ENCODE measurements at regions not wholly inside any gene's neighbourhood (a gene's known extent, or its start where the extent isn't known, plus 50 kb on each side); places are given as distances from the start of the nearest gene placed in this dataset.
"Not testable (repeated sequence)": the region's sequence is repeated elsewhere in the genome, so short reads cannot be mapped to it uniquely, and the experiment has no call there.

DNA sequence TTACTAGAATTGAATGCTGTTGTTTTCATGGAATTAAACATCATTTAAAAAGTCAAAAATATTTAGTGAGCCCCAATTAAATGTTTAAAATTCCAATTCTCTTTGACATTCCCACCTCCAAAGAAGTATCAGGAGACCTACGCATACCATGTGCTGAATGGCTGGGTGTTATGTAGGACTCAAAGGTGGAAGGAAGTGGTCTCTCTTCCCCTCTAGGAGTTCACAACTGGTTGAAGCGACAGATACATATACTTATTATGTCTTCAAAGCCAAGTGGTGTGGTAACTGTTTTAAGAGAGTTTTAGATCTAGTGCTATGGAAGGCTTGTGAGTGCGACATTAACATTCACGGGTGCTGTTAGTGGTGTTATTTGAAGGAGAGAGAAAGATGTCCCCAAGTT lies 464.0 kb downstream of the ATP23 start:
- no peak for FAIRE-seq

DNA sequence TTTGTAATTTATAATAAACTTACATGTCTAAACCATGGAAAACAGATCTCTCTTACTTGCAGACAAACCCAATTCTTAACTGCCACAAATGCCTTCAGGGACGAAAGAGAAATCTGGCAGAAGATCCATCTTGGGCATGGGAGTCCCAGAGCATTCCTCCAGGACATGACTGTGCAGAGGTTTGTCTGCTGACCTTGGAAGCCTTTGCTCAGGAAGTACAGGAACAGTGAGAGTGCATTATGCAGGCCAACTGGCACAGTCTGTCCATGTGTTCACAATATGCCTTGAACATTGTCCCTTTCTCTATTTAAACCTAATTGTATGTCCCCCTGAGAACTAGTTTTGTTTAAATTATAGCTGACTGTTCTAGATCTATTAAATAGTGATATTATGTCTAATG lies 467.1 kb downstream of the ATP23 start:
- DNase-seq (ENCODE audit: insufficient read length, low spot score) (no peak), FAIRE-seq (no peak)

More for the DNA sequence above, 464.0 kb downstream of the ATP23 start:
- DNase-seq (ENCODE audit: insufficient read length, low spot score) = no peak

DNA sequence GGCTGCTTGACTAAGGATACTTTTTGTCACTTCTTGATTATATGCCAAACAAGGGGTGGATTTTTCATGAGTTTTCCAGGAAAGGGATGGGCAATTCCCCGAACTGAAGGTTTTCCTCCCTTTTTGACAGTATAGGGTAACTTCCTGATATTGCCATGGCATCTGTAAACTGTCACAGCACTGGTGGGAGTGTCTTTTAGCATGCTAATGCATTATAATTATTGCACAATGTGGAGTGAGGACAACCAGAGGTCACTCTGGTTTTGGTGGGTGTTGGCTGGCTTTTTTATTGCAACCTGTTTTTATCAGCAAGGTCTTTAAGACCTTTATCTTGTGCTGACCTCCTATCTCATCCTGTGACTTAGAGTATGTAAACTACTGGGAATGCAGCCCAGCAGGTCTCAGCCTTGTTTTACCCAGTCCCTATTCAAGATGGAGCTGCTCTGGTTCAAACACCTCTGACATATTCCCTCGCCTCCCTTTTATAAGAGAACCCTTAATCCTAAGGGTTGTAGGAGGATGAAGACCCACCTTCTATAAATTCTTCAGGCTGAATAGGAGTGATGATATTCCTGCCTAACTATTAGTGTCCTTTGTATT lies 471.2 kb downstream of the ATP23 start:
- DNase-seq (ENCODE audit: insufficient read length, low spot score) = no peak
- no peak for FAIRE-seq

DNA sequence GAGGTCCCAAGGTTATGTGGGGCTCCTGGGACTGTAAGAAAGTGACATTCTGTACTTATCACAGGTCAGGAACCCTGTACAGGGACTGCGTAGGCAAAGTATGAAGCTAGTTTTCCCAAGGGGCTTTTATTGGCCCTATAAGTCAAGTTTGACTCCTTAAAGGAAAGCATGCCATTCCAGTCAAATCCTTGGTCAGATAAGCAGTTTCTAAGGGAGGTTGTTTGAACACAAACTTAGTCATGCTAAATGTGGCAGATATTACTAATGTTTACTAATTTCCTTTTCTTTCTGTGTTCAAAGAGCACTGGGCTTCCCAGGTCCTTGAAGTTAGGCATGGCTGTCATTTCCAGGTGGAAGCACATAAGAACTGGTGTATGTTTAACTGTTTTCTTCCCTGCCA lies 472.4 kb downstream of the ATP23 start:
- FAIRE-seq (no peak), DNase-seq (ENCODE audit: insufficient read length, low spot score) (no peak)

DNA sequence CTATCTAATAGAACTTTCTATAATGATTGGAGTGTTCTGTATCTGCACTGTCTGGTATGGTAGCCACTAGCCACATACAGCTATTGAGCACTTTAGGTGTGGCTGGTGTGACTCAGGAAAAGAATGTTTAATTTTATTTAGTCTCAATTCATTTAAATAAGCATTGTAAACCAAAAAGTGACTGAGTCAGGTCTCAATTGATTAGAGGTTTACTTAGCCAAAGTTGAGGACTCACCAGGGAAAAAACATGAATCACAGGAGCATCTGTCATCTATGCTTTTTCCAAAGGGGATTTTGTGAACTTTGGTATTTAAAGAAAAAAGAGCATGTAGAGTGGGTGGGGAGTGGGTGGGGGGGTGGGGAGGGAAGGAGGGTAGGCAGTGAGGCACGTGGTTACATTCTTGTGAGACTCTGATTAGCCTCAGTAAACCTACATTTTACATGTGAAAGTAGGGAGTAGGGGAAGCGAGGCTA lies 473.1 kb downstream of the ATP23 start:
- DNase-seq (ENCODE audit: insufficient read length, low spot score) (no peak), FAIRE-seq (no peak)

DNA sequence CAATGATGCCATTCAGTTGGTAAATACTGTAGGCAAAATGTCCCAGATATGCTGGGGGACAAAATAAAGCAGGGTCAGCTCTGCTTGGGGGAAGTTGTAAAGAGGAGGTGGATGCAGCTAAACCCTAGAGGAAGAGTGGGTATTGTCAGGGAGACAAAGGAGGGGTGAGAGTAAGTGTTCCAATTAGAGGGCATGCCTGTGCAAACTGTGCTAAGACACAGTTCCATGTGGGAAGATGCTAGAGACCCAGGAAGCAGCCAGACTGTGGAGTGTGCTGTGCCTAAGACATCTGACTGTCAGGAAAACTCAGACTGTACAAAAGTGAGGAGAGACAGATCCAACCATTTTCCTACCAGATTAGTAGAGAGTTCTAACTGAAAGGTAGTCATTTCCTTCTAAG lies 474.3 kb downstream of the ATP23 start:
- DNase-seq (ENCODE audit: insufficient read length, low spot score) = no peak
- FAIRE-seq = peak; percentile 68

DNA sequence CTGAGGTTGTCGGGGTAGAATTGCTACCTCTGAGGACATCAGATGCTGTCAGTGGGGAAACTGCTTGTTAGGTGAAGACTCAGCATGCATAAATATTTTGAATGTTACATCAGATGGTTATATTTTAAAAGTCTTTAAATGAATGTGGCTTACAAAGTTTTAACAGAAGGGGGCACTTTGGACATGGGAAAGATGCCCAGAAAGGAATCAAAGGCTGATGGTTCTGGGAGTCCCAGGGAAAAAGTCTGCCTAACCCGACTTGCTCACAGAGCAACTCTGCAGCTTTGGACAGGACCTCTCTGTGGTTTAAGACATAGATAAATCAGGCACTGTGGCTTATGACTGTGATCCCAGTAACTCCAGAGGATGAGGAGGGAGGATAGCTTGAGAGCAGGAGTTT lies 474.9 kb downstream of the ATP23 start:
- FAIRE-seq = no peak
- DNase-seq (ENCODE audit: insufficient read length, low spot score) = peak; percentile 28

DNA sequence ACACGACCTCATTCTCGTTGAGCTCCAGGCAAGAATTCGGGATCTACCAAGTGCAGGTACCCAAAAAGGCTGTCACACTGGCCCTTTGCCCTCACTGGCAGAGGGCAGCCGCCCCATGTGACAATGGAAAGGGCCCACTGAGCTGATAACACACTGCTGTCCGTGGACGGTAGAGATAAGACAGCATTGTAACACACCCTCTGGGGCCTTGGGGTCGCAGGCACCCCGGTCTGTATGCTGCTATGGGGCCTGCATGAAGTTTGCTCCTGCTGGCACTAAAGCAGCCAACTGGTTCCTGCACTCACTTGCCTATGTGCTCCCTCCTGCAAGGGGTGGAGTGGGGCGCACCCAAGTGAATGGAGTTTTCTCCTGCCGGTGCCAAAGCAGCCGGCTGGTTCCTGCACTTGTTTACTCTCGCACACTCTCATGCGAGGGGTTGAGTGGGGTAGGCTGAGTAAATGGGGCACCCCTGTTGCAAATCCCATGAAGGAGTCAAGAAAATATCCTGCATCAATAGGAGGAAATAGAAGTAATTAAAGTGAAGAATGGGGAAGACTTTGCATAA lies 477.9 kb downstream of the ATP23 start:
- DNase-seq (ENCODE audit: insufficient read length, low spot score) (no peak), FAIRE-seq (no peak)

DNA sequence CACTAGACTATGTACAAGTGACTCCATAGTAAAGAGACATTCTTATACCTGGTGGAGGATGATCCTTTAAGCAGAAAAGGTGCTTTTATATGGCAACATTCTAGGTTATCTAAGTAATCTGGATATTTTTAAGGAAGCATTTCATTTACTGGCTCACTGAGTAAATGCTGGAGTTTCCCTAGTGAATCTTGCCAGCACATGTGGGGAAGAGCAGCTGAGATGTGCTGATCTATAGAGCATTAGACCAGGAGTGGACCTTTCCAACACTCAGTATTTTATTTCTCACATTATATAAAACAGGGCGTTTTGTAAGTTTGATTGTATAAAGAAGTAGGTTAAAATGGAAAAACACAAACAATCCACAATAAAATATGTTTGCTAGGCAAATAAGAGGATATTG lies 478.5 kb downstream of the ATP23 start:
- FAIRE-seq (no peak), DNase-seq (ENCODE audit: insufficient read length, low spot score) (no peak)

DNA sequence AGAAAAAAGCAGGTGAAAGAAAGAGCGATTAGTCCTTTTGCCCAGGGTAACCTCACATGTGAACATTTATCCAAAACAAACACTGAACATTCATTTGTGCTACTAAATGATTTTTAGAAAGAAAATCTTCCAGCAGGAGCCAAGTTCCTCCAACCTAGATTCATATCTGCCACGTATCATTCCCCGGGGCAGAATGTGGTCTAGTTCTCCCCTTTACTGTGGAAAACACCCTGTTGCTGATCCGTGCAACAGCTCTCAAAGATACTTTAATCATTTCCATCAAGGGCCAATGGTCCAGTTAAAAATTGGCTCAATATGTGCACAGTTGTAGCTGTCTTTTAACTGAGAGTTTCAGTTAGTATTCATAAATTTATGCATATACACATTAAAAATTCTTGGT lies 479.1 kb downstream of the ATP23 start:
- no peak for DNase-seq (ENCODE audit: insufficient read length, low spot score)
- no peak for FAIRE-seq

DNA sequence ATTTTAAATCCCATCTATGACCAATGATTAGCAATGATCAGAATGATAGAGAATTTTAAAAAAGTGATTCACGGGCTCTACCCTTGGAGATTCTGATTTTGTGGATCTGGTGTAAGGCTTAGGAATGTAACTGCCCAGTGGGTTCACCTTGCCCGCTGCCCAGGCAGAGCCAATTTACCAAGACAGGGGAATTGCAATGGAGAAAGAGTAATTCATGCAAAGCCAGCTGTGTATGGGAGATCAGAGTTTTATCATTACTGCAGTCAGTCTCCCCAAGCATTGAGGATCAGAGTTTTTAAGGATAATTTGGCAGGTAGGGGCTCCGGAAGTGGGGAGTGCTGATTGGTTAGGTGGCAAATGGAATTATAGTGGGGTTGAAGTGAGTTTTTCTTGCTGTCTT lies 480.6 kb downstream of the ATP23 start:
- no peak for DNase-seq (ENCODE audit: insufficient read length, low spot score)
- FAIRE-seq = no peak

DNA sequence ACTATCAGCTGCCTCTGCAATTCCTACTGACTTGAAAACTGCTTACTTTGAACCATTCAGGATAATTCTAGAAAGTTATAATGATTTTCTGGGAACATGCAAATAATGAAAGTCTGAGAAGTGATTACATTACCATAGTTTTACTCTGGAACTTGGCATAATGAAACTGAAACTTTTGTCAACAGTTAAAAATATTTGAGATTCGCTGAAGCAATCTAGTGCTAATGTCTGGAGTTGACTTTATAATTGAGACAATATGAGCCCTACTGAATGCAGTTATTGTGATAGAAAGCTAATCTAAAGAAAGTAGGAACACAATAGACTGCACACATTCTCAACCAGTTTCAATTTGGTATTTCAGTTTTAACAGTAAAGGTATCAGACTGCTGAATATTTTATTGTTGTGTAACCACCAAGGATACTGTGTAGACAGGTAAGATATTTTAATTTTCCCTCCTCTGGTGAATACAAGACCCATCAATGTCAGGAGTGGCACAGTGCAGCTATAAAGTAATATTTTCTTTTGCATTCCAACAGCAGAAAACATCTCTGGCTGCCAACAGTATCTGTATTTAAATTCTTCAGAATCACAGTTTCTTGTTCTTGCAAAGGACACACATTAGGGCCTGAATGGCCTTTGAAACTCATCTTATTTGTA lies 483.5 kb downstream of the ATP23 start:
- FAIRE-seq (no peak), DNase-seq (ENCODE audit: insufficient read length, low spot score) (no peak)

DNA sequence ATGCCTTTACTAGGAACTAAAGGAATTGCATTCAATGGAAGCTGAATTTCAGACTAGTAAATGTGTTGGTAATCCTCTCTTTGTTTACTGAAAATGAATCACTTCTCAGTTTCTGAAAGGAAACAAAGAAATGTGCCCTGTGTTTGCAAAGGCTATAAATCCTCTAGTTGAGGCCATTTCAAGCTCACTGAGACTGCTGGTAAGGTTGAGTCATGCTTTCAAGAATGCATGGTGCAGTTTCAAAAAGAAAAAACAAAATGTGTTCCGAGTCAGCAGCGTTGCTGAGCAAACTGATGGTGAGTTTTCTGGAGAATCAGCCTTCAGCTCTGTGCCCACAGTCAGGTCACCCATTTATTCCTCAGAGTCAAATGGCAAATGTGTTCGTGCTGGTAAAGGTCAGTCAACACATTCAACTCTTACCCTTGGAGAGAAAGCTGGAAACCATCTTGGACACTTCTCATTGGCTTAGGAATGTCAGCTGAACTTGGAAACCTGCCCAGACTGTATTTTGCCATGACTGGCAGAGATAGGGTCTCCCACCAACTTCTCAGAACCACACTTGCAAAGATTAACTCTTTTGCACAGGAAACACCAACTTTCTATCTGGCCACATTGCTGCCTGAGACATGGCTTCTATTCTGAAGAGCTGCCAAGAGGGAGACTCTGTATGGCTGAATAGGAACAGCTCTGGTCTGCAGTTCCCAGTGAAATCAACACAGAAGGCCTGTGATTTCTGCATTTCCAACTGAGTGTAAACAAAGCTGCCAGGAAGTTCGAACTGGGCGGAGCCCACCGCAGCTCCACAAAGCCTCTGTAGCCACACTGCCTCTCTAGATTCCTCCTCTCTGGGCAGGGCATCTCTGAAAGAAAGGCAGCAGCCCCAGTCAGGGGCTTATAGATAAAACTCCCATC lies 484.4 kb downstream of the ATP23 start:
- DNase-seq (ENCODE audit: insufficient read length, low spot score) (peak; percentile 48), FAIRE-seq (peak; percentile 95)

DNA sequence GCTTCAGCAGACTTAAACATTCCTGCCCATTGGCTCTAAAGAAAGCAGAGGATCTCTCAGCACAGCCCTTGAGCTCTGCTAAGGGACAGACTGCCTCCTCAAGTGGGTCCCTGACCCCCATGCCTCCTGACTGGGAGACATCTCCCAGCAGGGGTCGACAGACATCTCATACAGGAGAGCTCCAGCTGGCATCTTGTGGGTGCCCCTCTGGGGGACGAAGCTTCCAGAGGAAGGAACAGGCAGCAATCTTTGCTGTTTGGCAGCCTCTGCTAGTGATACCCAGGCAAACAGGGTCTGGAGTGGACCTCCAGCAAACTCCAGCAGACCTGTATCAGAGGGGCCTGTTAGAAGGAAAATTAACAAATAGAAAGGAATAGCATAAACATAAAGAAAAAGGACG lies 485.1 kb downstream of the ATP23 start:
- not testable (repeated sequence) for FAIRE-seq; DNase-seq (ENCODE audit: insufficient read length, low spot score)

DNA sequence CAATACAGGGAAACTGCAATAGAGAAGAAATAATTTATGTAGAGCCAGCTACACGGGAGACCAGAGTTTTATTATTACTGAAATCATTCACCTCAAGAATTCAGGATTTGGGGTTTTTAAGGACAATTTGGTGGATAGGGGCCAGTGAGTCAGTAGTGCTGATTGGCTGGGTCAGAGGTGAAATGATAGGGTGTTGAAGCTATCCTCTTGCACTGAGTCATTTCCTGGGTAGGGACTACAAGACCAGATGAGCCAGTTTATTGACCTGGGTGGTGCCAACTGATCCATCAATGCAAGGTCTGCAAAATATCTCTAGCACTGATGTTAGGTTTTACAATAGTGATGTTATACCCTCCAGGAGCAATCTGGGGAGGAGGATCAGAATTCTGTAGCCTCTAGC lies 486.3 kb downstream of the LRIG3 start:
- peak; percentile 72 for FAIRE-seq
- DNase-seq (ENCODE audit: insufficient read length, low spot score) = no peak

DNA sequence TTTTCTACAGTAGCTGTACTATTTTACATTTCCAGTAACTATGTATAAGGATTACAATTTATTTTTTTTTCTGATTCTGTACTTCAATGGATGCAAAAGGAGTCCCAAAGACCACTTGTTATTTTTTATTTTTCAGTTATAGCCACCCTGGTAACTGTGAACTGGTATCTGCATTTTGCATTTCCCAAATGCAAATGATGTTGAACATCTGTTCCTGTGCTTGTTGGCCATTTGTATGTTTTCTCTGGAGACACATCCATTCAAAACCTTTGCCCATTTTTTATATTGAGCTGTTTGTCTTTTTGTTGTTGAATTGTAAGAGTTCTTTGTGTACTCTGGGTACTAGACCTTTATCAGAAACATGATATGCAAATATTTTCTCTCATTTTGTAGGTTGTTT lies 485.6 kb downstream of the LRIG3 start:
- no peak for FAIRE-seq
- DNase-seq (ENCODE audit: insufficient read length, low spot score) = no peak

DNA sequence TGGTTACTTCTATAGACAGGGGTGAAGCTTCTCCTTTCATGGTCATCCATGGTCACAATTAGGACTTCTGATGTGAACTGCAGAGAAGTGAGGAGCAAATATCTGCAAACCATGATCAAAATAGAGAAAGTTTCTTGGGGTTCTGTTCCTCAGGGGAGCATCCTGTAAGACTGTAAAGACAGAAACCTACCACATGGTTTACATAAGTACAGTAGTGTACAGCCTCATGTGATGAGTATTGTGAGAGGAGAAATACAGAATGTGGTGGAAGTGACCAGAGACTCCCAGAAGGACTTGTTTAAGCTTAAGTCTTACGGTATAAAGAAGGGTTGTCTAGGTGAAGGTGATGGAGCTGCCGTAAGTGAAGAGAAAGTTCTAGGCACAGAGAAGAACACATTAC lies 484.7 kb downstream of the LRIG3 start:
- no peak for FAIRE-seq
- DNase-seq (ENCODE audit: insufficient read length, low spot score) = no peak

DNA sequence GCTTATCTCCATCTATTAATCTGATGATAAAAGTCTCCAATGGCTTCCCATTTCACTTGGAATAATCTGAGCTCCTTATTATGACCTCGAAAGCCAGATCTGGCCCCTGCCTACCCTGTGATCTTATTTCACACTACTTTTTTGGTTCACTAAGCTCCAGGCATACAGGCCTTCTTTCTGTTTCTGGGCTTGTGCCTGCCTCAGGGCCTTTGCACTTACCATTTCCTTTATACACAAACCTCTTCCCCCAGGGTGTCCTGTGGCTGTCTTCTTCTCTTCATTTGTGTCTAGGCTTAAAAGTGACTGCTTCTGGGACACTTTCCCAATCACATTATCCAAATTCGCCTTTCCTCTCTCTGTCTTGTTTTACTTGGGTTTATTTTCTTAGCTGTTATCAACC lies 478.8 kb downstream of the LRIG3 start:
- DNase-seq (ENCODE audit: insufficient read length, low spot score) = no peak

DNA sequence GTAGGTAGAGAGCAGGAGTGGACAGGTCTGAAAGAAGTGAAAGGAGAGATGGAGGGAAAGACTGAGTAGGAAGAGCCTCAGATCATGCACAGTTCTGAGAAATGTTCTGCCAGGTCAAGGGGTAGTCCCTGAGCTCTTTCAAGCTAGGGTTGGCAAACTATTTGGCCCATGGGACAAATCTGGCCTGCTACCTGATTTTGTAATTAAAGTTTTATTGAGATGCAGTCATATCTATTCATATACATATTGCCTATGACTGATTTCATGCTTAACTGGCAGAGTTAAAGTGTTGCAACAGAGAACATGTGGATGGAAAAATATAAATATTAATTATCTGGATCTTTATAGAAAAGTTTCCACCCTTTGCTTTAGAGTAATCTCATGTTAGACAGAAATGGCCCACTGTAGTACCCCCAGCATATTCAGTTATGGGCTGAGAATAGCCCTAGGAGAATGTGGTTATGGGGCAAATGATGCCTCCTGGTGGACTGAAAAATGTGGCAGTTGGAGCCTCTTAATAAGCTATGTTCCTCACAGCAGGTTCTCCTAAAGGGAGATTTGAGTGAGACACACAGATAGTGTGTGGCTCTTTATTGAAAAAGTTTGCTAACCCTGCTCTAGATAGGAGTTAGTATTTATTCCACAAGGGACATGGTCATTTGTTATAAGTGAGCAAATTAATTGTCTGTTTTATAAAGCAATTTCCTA lies 476.9 kb downstream of the LRIG3 start:
- DNase-seq (ENCODE audit: insufficient read length, low spot score) = no peak
- peak; percentile 16 for FAIRE-seq

More for the DNA sequence above, 478.8 kb downstream of the LRIG3 start:
- FAIRE-seq = no peak

DNA sequence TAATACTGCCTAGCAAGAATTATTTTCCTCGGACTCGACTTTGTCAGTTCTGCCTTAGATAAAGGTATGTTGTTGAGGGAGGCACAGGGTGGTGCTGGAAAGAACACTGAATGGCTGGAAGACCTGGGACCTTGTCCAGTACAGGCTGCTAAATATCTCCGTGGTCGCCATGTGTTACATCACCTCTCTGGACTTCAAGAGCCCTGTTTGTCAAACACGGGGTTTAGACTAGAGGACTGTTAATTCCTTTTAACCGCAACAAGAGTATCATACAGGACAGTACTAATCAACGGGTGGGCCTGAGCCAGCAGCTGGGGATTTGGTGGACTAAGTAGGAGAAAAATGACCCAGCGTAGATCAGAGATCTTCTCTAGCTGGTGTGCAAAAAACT lies 476.3 kb downstream of the LRIG3 start:
- DNase-seq (ENCODE audit: insufficient read length, low spot score) = no peak
- FAIRE-seq = no peak

All from HTR-8/SVneo (cell line).